ENCODE measurements at regions not wholly inside any gene's neighbourhood (a gene's known extent, or its start where the extent isn't known, plus 50 kb on each side); places are given as distances from the start of the nearest gene placed in this dataset.

DNA sequence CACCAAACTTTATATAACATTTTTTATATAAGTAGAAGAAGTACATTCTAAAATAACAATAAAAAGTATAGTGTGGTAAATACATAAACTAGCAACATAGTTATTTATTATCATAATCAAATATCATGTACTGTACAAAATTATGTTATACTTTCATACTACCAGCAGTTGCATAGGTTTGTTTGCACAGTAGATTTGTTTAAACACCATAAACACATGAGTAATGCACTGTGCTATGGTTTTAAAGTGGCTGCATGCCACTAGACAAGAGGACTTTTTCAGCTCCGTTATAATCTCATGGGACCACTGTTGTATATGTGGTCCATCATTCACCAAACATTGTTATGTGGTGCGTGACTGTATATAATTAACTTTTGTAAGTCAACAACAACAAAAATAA is 137.6 kb downstream of the DRD1 start:
- TF ChIP-seq, protein P1, sequence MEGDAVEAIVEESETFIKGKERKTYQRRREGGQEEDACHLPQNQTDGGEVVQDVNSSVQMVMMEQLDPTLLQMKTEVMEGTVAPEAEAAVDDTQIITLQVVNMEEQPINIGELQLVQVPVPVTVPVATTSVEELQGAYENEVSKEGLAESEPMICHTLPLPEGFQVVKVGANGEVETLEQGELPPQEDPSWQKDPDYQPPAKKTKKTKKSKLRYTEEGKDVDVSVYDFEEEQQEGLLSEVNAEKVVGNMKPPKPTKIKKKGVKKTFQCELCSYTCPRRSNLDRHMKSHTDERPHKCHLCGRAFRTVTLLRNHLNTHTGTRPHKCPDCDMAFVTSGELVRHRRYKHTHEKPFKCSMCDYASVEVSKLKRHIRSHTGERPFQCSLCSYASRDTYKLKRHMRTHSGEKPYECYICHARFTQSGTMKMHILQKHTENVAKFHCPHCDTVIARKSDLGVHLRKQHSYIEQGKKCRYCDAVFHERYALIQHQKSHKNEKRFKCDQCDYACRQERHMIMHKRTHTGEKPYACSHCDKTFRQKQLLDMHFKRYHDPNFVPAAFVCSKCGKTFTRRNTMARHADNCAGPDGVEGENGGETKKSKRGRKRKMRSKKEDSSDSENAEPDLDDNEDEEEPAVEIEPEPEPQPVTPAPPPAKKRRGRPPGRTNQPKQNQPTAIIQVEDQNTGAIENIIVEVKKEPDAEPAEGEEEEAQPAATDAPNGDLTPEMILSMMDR (conservative IDR thresholded peaks at IDR 0.05; ENCODE audit: low read depth, low read length), result no peak
- no peak for TF ChIP-seq CEBPB (IDR thresholded peaks at IDR 0.05; ENCODE audit: low read depth, low read length)
- TF ChIP-seq BHLHE40 (IDR thresholded peaks at IDR 0.05; ENCODE audit: low read depth, low read length), result no peak
- TF ChIP-seq MXI1 (IDR thresholded peaks at IDR 0.05; ENCODE audit: borderline replicate concordance, low read depth, low read length), result no peak
- TF ChIP-seq MAZ (IDR thresholded peaks at IDR 0.05; ENCODE audit: borderline replicate concordance, low read depth, low read length), result no peak
- no peak for TF ChIP-seq POLR2A (IDR thresholded peaks at IDR 0.05; ENCODE audit: low read depth, low read length)
